ENCODE measurements at regions not wholly inside any gene's neighbourhood (a gene's known extent, or its start where the extent isn't known, plus 50 kb on each side); places are given as distances from the start of the nearest gene placed in this dataset.

DNA sequence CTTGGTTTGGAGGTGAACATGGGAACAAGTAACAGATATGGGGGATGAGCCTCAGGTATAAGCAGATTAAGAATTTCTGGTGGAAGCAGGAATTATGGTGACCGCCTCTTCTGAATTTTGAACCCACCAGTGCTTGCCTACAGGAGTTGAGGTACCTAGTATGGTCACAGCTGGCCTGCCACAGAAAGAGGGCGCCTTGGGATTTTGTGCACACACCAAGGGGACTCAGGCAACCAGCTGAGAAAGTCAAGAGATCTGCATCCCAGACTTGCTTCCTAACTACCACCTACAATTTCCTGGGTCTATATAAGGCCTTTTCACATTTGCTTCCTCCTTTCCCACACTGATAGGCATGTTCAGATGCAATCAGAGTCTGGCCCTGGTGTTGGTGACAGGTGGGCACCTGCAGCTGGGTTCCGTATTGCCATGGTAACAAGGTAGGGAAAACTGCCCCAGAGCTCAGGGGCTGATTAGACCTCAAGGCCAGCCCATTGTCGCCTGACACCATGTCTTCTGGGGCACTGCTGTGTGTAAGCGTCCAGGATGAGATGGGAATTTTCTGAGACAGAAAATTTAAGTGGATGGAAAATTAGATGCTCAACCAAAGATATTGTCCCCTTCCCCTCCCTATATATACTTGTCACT lies 75.9 kb upstream of the RASGRF1 start:
- no peaks in the 10 kb centered on the region for H3K36me3 Mint-ChIP-seq (ENCODE audit: low read depth)
- no peaks in the 10 kb centered on the region; the same call in 2 of the 3 replicates for H3K9me3 Mint-ChIP-seq
- peaks cover 4% of the 10 kb centered on the region; the same call in 1 of the 2 replicates for H3K9me2 ChIP-seq (ENCODE audit: insufficient read depth)
- no peak overlapping the region for H3K4me2 ChIP-seq
- ATAC-seq (no peak), DNase-seq (ENCODE audit: low spot score) (no peak)
- peak in 1 of 2 experiments; percentile 23; a peak in 1 of 4 replicates for TF ChIP-seq CTCF (conservative IDR thresholded peaks at IDR 0.05; ENCODE audit: low read depth in 2 of 2)
- no peak for TF ChIP-seq EZH2 (IDR thresholded peaks at IDR 0.05; ENCODE audit: low read depth, unreplicated experiment)
- TF ChIP-seq NANOG (IDR thresholded peaks at IDR 0.05; ENCODE audit: borderline replicate concordance): no peak
- H3K4me3 ChIP-seq: no peak overlapping the region
- H3K4me1 ChIP-seq (ENCODE audit: insufficient read depth): peaks cover 3% of the 10 kb centered on the region; the same call in 1 of the 2 replicates
- no peaks in the 10 kb centered on the region for H3K79me2 ChIP-seq (replicated peaks; ENCODE audit: insufficient read depth)
- H3K27me3 ChIP-seq (ENCODE audit: insufficient read depth): no peaks in the 10 kb centered on the region
- H3K4me3 Mint-ChIP-seq: no peak overlapping the region
- no peak overlapping the region for H2AFZ ChIP-seq
- H3K27ac ChIP-seq (ENCODE audit: low read depth): no peak overlapping the region
- no peaks in the 10 kb centered on the region for H4K20me1 ChIP-seq (replicated peaks; ENCODE audit: insufficient read depth)
- H3K27ac Mint-ChIP-seq: no peak overlapping the region
- H3F3A ChIP-seq (replicated peaks; ENCODE audit: low read depth): no peaks in the 10 kb centered on the region
- peaks cover 6% of the 10 kb centered on the region for H3K27me3 Mint-ChIP-seq (ENCODE audit: insufficient read depth, low read depth, poor library complexity)
- no peaks in the 10 kb centered on the region for H3K36me3 ChIP-seq (ENCODE audit: insufficient read depth)
- peaks cover 17% of the 10 kb centered on the region for H3K4me1 Mint-ChIP-seq

DNA sequence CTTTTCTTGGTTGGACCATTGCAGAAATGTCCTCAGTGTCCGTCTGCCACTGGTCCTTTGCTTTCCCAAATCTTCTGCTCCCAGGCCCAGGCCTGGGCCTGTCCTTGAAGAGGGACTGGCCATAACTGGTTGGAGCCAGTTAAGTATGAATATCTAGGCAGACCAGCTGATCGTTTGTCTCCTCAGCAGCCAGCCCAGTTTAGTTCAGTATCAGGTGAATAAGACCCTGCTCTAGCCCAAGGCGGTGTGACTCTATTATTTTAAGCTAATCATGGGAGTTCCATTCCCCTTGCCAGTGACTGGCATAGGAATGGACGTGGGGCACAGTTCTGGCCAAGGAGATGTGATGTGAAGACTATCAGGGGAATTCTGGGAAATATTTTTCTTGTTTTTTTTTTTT lies 73.9 kb upstream of the RASGRF1 start:
- peaks cover 4% of the 10 kb centered on the region; the same call in 1 of the 2 replicates for H3K9me2 ChIP-seq (ENCODE audit: insufficient read depth)
- no peak overlapping the region for H3K27ac ChIP-seq (ENCODE audit: low read depth)
- no peaks in the 10 kb centered on the region for H3K27me3 ChIP-seq (ENCODE audit: insufficient read depth)
- no peak overlapping the region for H3K4me3 ChIP-seq
- no peaks in the 10 kb centered on the region for H3F3A ChIP-seq (replicated peaks; ENCODE audit: low read depth)
- H3K4me3 Mint-ChIP-seq: no peak overlapping the region
- H3K4me1 ChIP-seq (ENCODE audit: insufficient read depth): no peaks in the 10 kb centered on the region
- no peaks in the 10 kb centered on the region; the same call in 2 of the 3 replicates for H3K9me3 Mint-ChIP-seq
- no peaks in the 10 kb centered on the region for H4K20me1 ChIP-seq (replicated peaks; ENCODE audit: insufficient read depth)
- H3K27me3 Mint-ChIP-seq (ENCODE audit: insufficient read depth, low read depth, poor library complexity): peaks cover 4% of the 10 kb centered on the region
- TF ChIP-seq EZH2 (IDR thresholded peaks at IDR 0.05; ENCODE audit: low read depth, unreplicated experiment) (no peak), STAT1 (IDR thresholded peaks at IDR 0.05; ENCODE audit: unreplicated experiment) (no peak), EZH2phosphoT487 (IDR thresholded peaks at IDR 0.05; ENCODE audit: unreplicated experiment) (no peak)
- TF ChIP-seq, protein P1, sequence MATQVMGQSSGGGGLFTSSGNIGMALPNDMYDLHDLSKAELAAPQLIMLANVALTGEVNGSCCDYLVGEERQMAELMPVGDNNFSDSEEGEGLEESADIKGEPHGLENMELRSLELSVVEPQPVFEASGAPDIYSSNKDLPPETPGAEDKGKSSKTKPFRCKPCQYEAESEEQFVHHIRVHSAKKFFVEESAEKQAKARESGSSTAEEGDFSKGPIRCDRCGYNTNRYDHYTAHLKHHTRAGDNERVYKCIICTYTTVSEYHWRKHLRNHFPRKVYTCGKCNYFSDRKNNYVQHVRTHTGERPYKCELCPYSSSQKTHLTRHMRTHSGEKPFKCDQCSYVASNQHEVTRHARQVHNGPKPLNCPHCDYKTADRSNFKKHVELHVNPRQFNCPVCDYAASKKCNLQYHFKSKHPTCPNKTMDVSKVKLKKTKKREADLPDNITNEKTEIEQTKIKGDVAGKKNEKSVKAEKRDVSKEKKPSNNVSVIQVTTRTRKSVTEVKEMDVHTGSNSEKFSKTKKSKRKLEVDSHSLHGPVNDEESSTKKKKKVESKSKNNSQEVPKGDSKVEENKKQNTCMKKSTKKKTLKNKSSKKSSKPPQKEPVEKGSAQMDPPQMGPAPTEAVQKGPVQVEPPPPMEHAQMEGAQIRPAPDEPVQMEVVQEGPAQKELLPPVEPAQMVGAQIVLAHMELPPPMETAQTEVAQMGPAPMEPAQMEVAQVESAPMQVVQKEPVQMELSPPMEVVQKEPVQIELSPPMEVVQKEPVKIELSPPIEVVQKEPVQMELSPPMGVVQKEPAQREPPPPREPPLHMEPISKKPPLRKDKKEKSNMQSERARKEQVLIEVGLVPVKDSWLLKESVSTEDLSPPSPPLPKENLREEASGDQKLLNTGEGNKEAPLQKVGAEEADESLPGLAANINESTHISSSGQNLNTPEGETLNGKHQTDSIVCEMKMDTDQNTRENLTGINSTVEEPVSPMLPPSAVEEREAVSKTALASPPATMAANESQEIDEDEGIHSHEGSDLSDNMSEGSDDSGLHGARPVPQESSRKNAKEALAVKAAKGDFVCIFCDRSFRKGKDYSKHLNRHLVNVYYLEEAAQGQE (IDR thresholded peaks at IDR 0.05; ENCODE audit: unreplicated experiment): no peak
- no peaks in the 10 kb centered on the region for H3K36me3 Mint-ChIP-seq (ENCODE audit: low read depth)
- no peak for DNase-seq (ENCODE audit: low spot score)
- H3K4me1 Mint-ChIP-seq: peaks cover 10% of the 10 kb centered on the region
- H2AFZ ChIP-seq: no peak overlapping the region
- H3K36me3 ChIP-seq (ENCODE audit: insufficient read depth): no peaks in the 10 kb centered on the region
- H3K27ac Mint-ChIP-seq: no peak overlapping the region
- H3K4me2 ChIP-seq: no peak overlapping the region
- no peak for ATAC-seq
- H3K79me2 ChIP-seq (replicated peaks; ENCODE audit: insufficient read depth): no peaks in the 10 kb centered on the region
